ENCODE measurements at regions not wholly inside any gene's neighbourhood (a gene's known extent, or its start where the extent isn't known, plus 50 kb on each side); places are given as distances from the start of the nearest gene placed in this dataset.

- TF ChIP-seq ZNF704 (tag by site-specific recombination; IDR thresholded peaks at IDR 0.05) = no peak
- no peak for TF ChIP-seq ZNF423 (tag by site-specific recombination; IDR thresholded peaks at IDR 0.05)
- no peak for TF ChIP-seq CTCF (tag by site-specific recombination; IDR thresholded peaks at IDR 0.05)
- no peak for TF ChIP-seq ZNF530 (tag by site-specific recombination; IDR thresholded peaks at IDR 0.05; ENCODE audit: low read depth)
- TF ChIP-seq HIC1 (tag by site-specific recombination; IDR thresholded peaks at IDR 0.05) = no peak
- TF ChIP-seq ZNF473 (tag by site-specific recombination; IDR thresholded peaks at IDR 0.05) = no peak
- no peak for TF ChIP-seq MYNN (tag by site-specific recombination; IDR thresholded peaks at IDR 0.05; ENCODE audit: borderline replicate concordance)
- no peak for TF ChIP-seq ZNF48 (tag by site-specific recombination; IDR thresholded peaks at IDR 0.05)
- no peak for TF ChIP-seq ZNF10 (tag by site-specific recombination; IDR thresholded peaks at IDR 0.05)
- no peak for TF ChIP-seq OVOL3 (tag by site-specific recombination; IDR thresholded peaks at IDR 0.05)
- no peak for TF ChIP-seq PATZ1 (tag by site-specific recombination; IDR thresholded peaks at IDR 0.05)
- TF ChIP-seq ATF2 (tag by site-specific recombination; IDR thresholded peaks at IDR 0.05; ENCODE audit: low read depth) = no peak
These were observed 133.4 kb downstream of the BANF2 start for GRCh38 chr20:17833036-17833674.

Measured in HEK293 (cell line).